ENCODE measurements at regions not wholly inside any gene's neighbourhood (a gene's known extent, or its start where the extent isn't known, plus 50 kb on each side); places are given as distances from the start of the nearest gene placed in this dataset.

DNA sequence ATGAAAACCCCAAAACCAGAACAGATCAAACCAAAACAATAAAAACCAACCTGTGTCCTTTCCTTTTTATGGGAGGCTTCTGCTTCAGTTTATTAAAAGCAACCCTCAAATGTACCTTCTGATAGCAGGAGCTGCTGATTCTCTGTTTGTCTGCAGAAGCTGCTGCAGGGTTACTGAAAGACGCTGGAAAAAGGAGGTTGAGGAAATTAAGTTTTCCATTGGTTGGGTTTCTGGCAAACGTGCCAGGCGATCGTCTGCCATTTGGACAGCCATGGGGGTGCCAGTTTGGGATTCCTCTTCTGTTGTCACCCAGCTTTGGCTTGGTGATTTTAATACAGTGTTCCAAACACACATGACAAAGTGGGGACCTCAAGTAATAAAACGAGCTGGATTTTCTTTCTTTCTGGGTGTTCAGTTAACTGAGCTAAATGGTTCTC, 185.4 kb upstream of the ZFHX3 start:
- H3K27ac ChIP-seq (ENCODE audit: low read depth, low read length): no peak overlapping the region
- H3K9ac ChIP-seq (ENCODE audit: low read length): no peak overlapping the region
- no peaks in the 10 kb centered on the region for H3K4me1 ChIP-seq (ENCODE audit: control insufficient read depth, insufficient read depth, low read length)
- H3K36me3 ChIP-seq (ENCODE audit: control insufficient read depth, insufficient read depth, low read length): no peaks in the 10 kb centered on the region
- peak overlapping the region; percentile 42 for H3K4me3 ChIP-seq (ENCODE audit: low read length)
- no peaks in the 10 kb centered on the region for H3K27me3 ChIP-seq (ENCODE audit: control insufficient read depth, insufficient read depth, low read length)

DNA sequence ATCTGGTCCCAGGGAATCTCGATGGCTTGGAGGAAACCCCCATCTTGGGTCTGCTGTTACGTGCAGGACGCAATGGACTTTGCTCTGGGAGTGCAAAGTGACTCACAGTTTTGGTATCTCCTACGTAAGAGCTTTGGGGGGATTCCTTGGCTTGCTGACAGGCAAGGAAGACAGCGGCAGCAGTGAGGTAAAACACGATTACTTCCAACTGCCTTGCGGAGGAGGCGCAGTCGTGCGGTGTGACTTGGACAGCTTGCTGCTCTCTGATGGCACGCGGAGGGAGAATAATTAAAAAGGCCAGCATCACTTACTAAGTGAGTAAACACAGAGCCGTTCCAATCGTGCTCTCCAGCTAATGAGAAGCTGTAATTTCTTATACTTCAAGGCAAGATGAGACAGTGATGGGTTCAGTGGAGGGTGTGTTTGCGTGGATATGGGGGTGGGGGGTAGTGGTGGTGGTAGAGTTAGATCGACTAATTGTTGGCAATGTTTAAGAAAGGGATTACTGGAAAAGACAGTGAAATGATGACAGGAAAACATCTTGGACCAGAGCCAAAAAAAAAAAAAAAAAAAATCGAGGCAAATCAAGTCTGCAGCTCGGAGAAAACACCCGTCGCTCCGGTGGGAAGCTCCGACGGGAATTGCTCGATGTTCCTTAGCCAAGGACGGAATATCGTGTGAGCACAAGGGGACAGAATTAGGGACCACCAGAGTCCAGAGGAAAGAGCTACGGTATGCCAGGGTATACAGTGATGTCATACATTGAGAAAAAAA, 184.8 kb upstream of the ZFHX3 start:
- no peak overlapping the region for H3K9ac ChIP-seq (ENCODE audit: low read length)
- H3K27ac ChIP-seq (ENCODE audit: low read depth, low read length): peak overlapping the region; percentile 57
- H3K36me3 ChIP-seq (ENCODE audit: control insufficient read depth, insufficient read depth, low read length): no peaks in the 10 kb centered on the region
- H3K4me3 ChIP-seq (ENCODE audit: low read length): peak overlapping the region; percentile 42
- no peaks in the 10 kb centered on the region for H3K4me1 ChIP-seq (ENCODE audit: control insufficient read depth, insufficient read depth, low read length)
- H3K27me3 ChIP-seq (ENCODE audit: control insufficient read depth, insufficient read depth, low read length): no peaks in the 10 kb centered on the region

DNA sequence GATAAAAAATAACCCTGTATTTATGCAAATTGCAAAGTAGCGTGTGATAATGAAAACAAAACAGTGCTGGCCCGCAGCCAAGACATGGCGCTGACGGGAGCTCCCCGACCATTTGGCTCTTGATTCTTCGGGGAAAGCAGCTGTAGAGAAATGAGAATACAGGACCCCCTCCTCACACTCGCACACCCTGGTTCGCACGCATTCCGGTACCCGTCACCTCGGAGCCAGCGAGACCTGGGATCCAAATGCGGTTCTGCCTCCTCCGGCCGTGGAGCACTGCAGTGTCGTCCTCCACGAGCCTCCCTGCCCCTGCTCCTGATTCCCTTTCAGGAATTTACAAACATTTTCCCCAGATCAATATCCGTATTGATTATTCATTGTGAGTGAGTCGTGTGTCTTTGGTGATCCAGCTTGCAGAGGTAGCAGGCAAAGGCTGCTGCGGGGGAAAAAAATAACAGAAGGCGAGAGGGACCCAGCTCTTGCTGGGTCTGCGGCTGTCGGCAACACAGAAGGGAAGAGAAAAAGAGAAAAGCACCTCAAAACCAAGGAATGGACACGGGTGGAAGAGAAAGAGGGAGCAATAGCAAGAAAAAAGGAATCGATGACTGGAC, 184.1 kb upstream of the ZFHX3 start:
- H3K36me3 ChIP-seq (ENCODE audit: control insufficient read depth, insufficient read depth, low read length): no peaks in the 10 kb centered on the region
- no peak overlapping the region for H3K27ac ChIP-seq (ENCODE audit: low read depth, low read length)
- peak overlapping the region; percentile 42 for H3K4me3 ChIP-seq (ENCODE audit: low read length)
- no peaks in the 10 kb centered on the region for H3K27me3 ChIP-seq (ENCODE audit: control insufficient read depth, insufficient read depth, low read length)
- no peaks in the 10 kb centered on the region for H3K4me1 ChIP-seq (ENCODE audit: control insufficient read depth, insufficient read depth, low read length)
- H3K9ac ChIP-seq (ENCODE audit: low read length): no peak overlapping the region

- H3K36me3 ChIP-seq (ENCODE audit: control insufficient read depth, insufficient read depth, low read length): no peaks in the 10 kb centered on the region
- H3K4me3 ChIP-seq (ENCODE audit: low read length): no peak overlapping the region
Measured at GRCh38 chr16:73231379-73231778, 183.5 kb upstream of the ZFHX3 start.

GRCh38 chr16:73230651-73231050, 182.7 kb upstream of the ZFHX3 start:
- Histone ChIP-seq H3K27me3 (ENCODE audit: control insufficient read depth, insufficient read depth, low read length) (no peaks in the 10 kb centered on the region), H3K4me1 (ENCODE audit: control insufficient read depth, insufficient read depth, low read length) (no peaks in the 10 kb centered on the region), H3K27ac (ENCODE audit: low read depth, low read length) (no peak overlapping the region), H3K4me3 (ENCODE audit: low read length) (no peak overlapping the region), H3K9ac (ENCODE audit: low read length) (no peak overlapping the region), H3K36me3 (ENCODE audit: control insufficient read depth, insufficient read depth, low read length) (no peaks in the 10 kb centered on the region)

More at GRCh38 chr16:73231379-73231778, 183.5 kb upstream of the ZFHX3 start:
- no peaks in the 10 kb centered on the region for H3K27me3 ChIP-seq (ENCODE audit: control insufficient read depth, insufficient read depth, low read length)
- H3K9ac ChIP-seq (ENCODE audit: low read length): no peak overlapping the region
- H3K4me1 ChIP-seq (ENCODE audit: control insufficient read depth, insufficient read depth, low read length): no peaks in the 10 kb centered on the region
- H3K27ac ChIP-seq (ENCODE audit: low read depth, low read length): no peak overlapping the region

DNA sequence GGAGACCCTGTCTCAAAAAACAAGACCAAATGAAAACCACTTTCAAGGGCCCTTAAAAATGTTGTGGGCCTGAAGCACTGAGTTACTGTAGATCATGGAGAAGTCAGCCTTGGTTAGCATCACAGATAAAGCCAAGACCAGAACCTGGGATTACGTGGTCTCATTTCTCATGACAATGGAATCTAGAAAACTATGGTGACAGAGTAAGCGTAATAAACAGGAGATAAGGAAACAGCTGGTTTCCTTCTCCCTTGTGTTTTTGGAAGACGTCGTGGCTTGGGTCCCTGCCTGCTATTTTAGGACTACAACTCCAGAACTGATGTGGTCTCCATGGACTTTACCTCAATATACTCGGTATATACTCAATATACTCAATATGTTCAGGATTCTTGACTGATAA, 180.7 kb upstream of the ZFHX3 start:
- no peak overlapping the region for H3K9ac ChIP-seq (ENCODE audit: low read length)
- H3K4me1 ChIP-seq (ENCODE audit: control insufficient read depth, insufficient read depth, low read length): no peaks in the 10 kb centered on the region
- no peaks in the 10 kb centered on the region for H3K27me3 ChIP-seq (ENCODE audit: control insufficient read depth, insufficient read depth, low read length)
- no peak overlapping the region for H3K27ac ChIP-seq (ENCODE audit: low read depth, low read length)
- H3K4me3 ChIP-seq (ENCODE audit: low read length): no peak overlapping the region
- no peaks in the 10 kb centered on the region for H3K36me3 ChIP-seq (ENCODE audit: control insufficient read depth, insufficient read depth, low read length)

GRCh38 chr16:73226675-73227074, 178.7 kb upstream of the ZFHX3 start:
- Histone ChIP-seq H3K27ac (ENCODE audit: low read depth, low read length) (no peak overlapping the region), H3K9ac (ENCODE audit: low read length) (no peak overlapping the region), H3K27me3 (ENCODE audit: control insufficient read depth, insufficient read depth, low read length) (no peaks in the 10 kb centered on the region), H3K4me1 (ENCODE audit: control insufficient read depth, insufficient read depth, low read length) (no peaks in the 10 kb centered on the region), H3K4me3 (ENCODE audit: low read length) (no peak overlapping the region), H3K36me3 (ENCODE audit: control insufficient read depth, insufficient read depth, low read length) (no peaks in the 10 kb centered on the region)

DNA sequence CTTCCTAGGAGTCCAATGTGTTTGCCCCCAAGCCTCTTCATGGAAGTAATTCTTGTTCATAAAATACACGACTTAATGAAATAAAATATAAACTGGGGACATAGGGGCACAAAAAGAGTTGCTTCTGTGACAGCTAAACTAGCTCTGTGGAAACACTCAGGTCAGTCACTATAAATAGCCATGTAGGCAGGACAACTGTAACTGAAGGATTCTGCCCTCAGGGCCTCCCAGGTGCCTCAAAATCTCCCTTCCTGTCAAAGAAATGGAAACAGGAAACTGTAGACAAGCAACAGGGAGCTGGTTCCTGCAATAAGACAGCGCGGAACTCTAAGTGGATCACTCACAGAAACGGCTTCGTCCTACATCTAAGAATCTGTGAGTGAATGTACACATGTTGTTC, 178.1 kb upstream of the ZFHX3 start:
- Histone ChIP-seq H3K4me3 (ENCODE audit: low read length) (no peak overlapping the region), H3K27me3 (ENCODE audit: control insufficient read depth, insufficient read depth, low read length) (no peaks in the 10 kb centered on the region), H3K27ac (ENCODE audit: low read depth, low read length) (no peak overlapping the region), H3K36me3 (ENCODE audit: control insufficient read depth, insufficient read depth, low read length) (no peaks in the 10 kb centered on the region), H3K4me1 (ENCODE audit: control insufficient read depth, insufficient read depth, low read length) (no peaks in the 10 kb centered on the region), H3K9ac (ENCODE audit: low read length) (no peak overlapping the region)

DNA sequence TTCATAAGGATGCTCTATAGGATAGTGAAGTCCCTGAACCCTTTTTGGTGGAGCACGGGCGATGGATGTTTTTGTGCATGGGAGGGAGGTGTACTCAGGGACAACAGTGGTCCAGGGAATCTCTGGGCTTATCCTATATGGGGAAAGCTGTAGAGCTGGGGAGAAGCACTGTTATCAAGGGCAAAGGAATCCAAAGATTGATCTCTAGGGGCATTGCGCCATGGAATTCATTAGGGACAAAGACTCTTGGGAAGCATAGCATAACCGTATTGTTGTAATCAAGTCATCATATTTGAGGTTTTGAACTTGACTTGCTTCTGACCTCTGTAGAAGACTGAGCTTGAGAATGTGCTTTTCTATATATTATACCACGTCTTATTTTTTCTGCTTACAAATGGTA, 172.9 kb upstream of the ZFHX3 start:
- Histone ChIP-seq H3K27ac (ENCODE audit: low read depth, low read length) (no peak overlapping the region), H3K36me3 (ENCODE audit: control insufficient read depth, insufficient read depth, low read length) (no peaks in the 10 kb centered on the region), H3K9ac (ENCODE audit: low read length) (no peak overlapping the region), H3K27me3 (ENCODE audit: control insufficient read depth, insufficient read depth, low read length) (no peaks in the 10 kb centered on the region), H3K4me3 (ENCODE audit: low read length) (no peak overlapping the region), H3K4me1 (ENCODE audit: control insufficient read depth, insufficient read depth, low read length) (no peaks in the 10 kb centered on the region)

DNA sequence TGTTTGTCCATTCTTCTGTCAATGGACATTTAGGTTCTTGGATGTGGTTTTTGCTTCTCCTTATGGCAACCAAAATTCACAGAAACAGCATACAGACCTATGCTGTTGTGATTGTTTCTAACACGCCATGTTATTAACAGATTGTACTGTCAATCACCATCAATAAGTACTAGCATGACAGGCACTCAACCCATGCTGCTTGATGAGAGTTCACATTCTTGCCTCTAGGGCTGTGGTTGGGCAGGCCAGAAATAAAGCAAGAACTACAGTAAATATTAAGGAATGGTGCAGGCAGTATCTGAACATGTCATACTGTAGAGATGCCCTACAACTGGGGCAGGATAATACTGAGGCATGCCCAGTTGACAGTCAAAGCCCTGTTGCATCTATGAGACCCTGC, 171.2 kb upstream of the ZFHX3 start:
- Histone ChIP-seq H3K27me3 (ENCODE audit: control insufficient read depth, insufficient read depth, low read length) (no peaks in the 10 kb centered on the region), H3K27ac (ENCODE audit: low read depth, low read length) (no peak overlapping the region), H3K9ac (ENCODE audit: low read length) (no peak overlapping the region), H3K36me3 (ENCODE audit: control insufficient read depth, insufficient read depth, low read length) (no peaks in the 10 kb centered on the region), H3K4me3 (ENCODE audit: low read length) (no peak overlapping the region), H3K4me1 (ENCODE audit: control insufficient read depth, insufficient read depth, low read length) (no peaks in the 10 kb centered on the region)

- H3K9ac ChIP-seq (ENCODE audit: low read length): no peak overlapping the region
- H3K36me3 ChIP-seq (ENCODE audit: control insufficient read depth, insufficient read depth, low read length): no peaks in the 10 kb centered on the region
- no peak overlapping the region for H3K4me3 ChIP-seq (ENCODE audit: low read length)
- H3K27ac ChIP-seq (ENCODE audit: low read depth, low read length): no peak overlapping the region
- H3K4me1 ChIP-seq (ENCODE audit: control insufficient read depth, insufficient read depth, low read length): no peaks in the 10 kb centered on the region
- no peaks in the 10 kb centered on the region for H3K27me3 ChIP-seq (ENCODE audit: control insufficient read depth, insufficient read depth, low read length)
Measured at GRCh38 chr16:73217654-73218053, 169.7 kb upstream of the ZFHX3 start.

DNA sequence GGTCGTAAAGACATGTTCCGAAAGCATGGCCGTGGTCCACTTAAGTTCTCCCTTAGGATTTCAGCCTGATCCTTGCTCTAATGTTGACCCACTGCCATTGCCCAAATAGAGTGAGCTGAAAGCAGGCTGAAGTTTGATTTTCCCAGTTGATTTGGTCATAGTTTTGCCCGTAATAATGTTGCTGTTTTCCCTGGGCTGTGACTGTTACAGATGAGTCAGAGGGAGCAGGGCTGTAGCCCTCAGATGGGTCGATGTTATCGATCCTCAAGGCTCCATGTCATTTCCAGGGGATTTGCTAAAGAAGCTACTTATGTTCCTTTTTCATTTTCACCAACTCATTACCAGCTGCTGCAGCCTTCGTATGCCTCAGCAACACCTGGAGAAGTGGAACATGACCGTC, 169.0 kb upstream of the ZFHX3 start:
- no peaks in the 10 kb centered on the region for H3K36me3 ChIP-seq (ENCODE audit: control insufficient read depth, insufficient read depth, low read length)
- no peak overlapping the region for H3K9ac ChIP-seq (ENCODE audit: low read length)
- H3K27ac ChIP-seq (ENCODE audit: low read depth, low read length): no peak overlapping the region
- no peaks in the 10 kb centered on the region for H3K27me3 ChIP-seq (ENCODE audit: control insufficient read depth, insufficient read depth, low read length)
- H3K4me1 ChIP-seq (ENCODE audit: control insufficient read depth, insufficient read depth, low read length): no peaks in the 10 kb centered on the region
- H3K4me3 ChIP-seq (ENCODE audit: low read length): no peak overlapping the region
